ENCODE measurements at regions not wholly inside any gene's neighbourhood (a gene's known extent, or its start where the extent isn't known, plus 50 kb on each side); places are given as distances from the start of the nearest gene placed in this dataset.

GRCh38 chr16:7990626-7991260 lies 599.6 kb downstream of the TMEM114 start:
- DNase-seq (ENCODE audit: low spot score) (no peak), ATAC-seq (ENCODE audit: low read depth) (no peak)
- Histone ChIP-seq H3K4me1 (ENCODE audit: insufficient read depth, poor library complexity, severe bottlenecking) (no peaks in the 10 kb centered on the region), H3K27ac (ENCODE audit: poor library complexity, severe bottlenecking) (no peak overlapping the region), H3K9me3 (ENCODE audit: severe bottlenecking) (no peaks in the 10 kb centered on the region), H3K36me3 (ENCODE audit: low read depth) (no peaks in the 10 kb centered on the region), H3K27me3 (ENCODE audit: insufficient read depth, poor library complexity, severe bottlenecking) (no peaks in the 10 kb centered on the region), H3K4me3 (ENCODE audit: severe bottlenecking) (no peak overlapping the region)
- TF ChIP-seq CTCF (IDR thresholded peaks at IDR 0.05; ENCODE audit: poor library complexity, severe bottlenecking) = no peak

- ATAC-seq (ENCODE audit: low read depth) (no peak), DNase-seq (ENCODE audit: low spot score) (no peak)
- H3K4me1 ChIP-seq (ENCODE audit: insufficient read depth, poor library complexity, severe bottlenecking) = no peaks in the 10 kb centered on the region
- H3K9me3 ChIP-seq (ENCODE audit: severe bottlenecking) = no peaks in the 10 kb centered on the region
- H3K27me3 ChIP-seq (ENCODE audit: insufficient read depth, poor library complexity, severe bottlenecking) = no peaks in the 10 kb centered on the region
- no peaks in the 10 kb centered on the region for H3K36me3 ChIP-seq (ENCODE audit: low read depth)
- no peak overlapping the region for H3K4me3 ChIP-seq (ENCODE audit: severe bottlenecking)
- H3K27ac ChIP-seq (ENCODE audit: poor library complexity, severe bottlenecking) = no peak overlapping the region
- TF ChIP-seq CTCF (IDR thresholded peaks at IDR 0.05; ENCODE audit: poor library complexity, severe bottlenecking) = no peak
These were observed 606.6 kb downstream of the TMEM114 start for GRCh38 chr16:7983676-7984075.

GRCh38 chr16:7980133-7980483 lies 610.2 kb downstream of the TMEM114 start:
- Histone ChIP-seq H3K4me3 (ENCODE audit: severe bottlenecking) (no peak overlapping the region), H3K36me3 (ENCODE audit: low read depth) (no peaks in the 10 kb centered on the region), H3K4me1 (ENCODE audit: insufficient read depth, poor library complexity, severe bottlenecking) (no peaks in the 10 kb centered on the region), H3K9me3 (ENCODE audit: severe bottlenecking) (no peaks in the 10 kb centered on the region), H3K27ac (ENCODE audit: poor library complexity, severe bottlenecking) (no peak overlapping the region), H3K27me3 (ENCODE audit: insufficient read depth, poor library complexity, severe bottlenecking) (no peaks in the 10 kb centered on the region)
- DNase-seq (ENCODE audit: low spot score) (no peak), ATAC-seq (ENCODE audit: low read depth) (no peak)
- TF ChIP-seq CTCF (IDR thresholded peaks at IDR 0.05; ENCODE audit: poor library complexity, severe bottlenecking) = no peak

GRCh38 chr16:7979448-7980132 lies 610.7 kb downstream of the TMEM114 start:
- DNase-seq (ENCODE audit: low spot score) (no peak), ATAC-seq (ENCODE audit: low read depth) (no peak)
- no peaks in the 10 kb centered on the region for H3K9me3 ChIP-seq (ENCODE audit: severe bottlenecking)
- no peaks in the 10 kb centered on the region for H3K4me1 ChIP-seq (ENCODE audit: insufficient read depth, poor library complexity, severe bottlenecking)
- no peaks in the 10 kb centered on the region for H3K27me3 ChIP-seq (ENCODE audit: insufficient read depth, poor library complexity, severe bottlenecking)
- H3K36me3 ChIP-seq (ENCODE audit: low read depth) = no peaks in the 10 kb centered on the region
- TF ChIP-seq CTCF (IDR thresholded peaks at IDR 0.05; ENCODE audit: poor library complexity, severe bottlenecking) = no peak
- no peak overlapping the region for H3K27ac ChIP-seq (ENCODE audit: poor library complexity, severe bottlenecking)
- no peak overlapping the region for H3K4me3 ChIP-seq (ENCODE audit: severe bottlenecking)

- DNase-seq (ENCODE audit: low spot score) (no peak), ATAC-seq (ENCODE audit: low read depth) (no peak)
- H3K27ac ChIP-seq (ENCODE audit: poor library complexity, severe bottlenecking) = no peak overlapping the region
- TF ChIP-seq CTCF (IDR thresholded peaks at IDR 0.05; ENCODE audit: poor library complexity, severe bottlenecking) = no peak
- no peaks in the 10 kb centered on the region for H3K36me3 ChIP-seq (ENCODE audit: low read depth)
- no peaks in the 10 kb centered on the region for H3K4me1 ChIP-seq (ENCODE audit: insufficient read depth, poor library complexity, severe bottlenecking)
- no peak overlapping the region for H3K4me3 ChIP-seq (ENCODE audit: severe bottlenecking)
- H3K27me3 ChIP-seq (ENCODE audit: insufficient read depth, poor library complexity, severe bottlenecking) = no peaks in the 10 kb centered on the region
- H3K9me3 ChIP-seq (ENCODE audit: severe bottlenecking) = no peaks in the 10 kb centered on the region
These were observed 613.7 kb downstream of the TMEM114 start for GRCh38 chr16:7976563-7976962.

Data from RWPE2 (cell line).